ENCODE measurements at regions not wholly inside any gene's neighbourhood (a gene's known extent, or its start where the extent isn't known, plus 50 kb on each side); places are given as distances from the start of the nearest gene placed in this dataset.

GRCh38 chr20:39333211-39333610 is 371.1 kb downstream of the DHX35 start:
- FAIRE-seq: no peak

- no peak for FAIRE-seq
Observed at GRCh38 chr20:39328347-39328746, 366.2 kb downstream of the DHX35 start.

- no peak for FAIRE-seq
Observed at GRCh38 chr20:39326050-39326449, 363.9 kb downstream of the DHX35 start.

GRCh38 chr20:39318911-39319310 is 356.8 kb downstream of the DHX35 start:
- no peak for FAIRE-seq

GRCh38 chr20:39312676-39313075 is 350.5 kb downstream of the DHX35 start:
- FAIRE-seq: no peak

GRCh38 chr20:39311851-39312506 is 349.8 kb downstream of the DHX35 start:
- FAIRE-seq: no peak

- FAIRE-seq: no peak
Observed at GRCh38 chr20:39310363-39310995, 348.3 kb downstream of the DHX35 start.

- no peak for FAIRE-seq
Observed at GRCh38 chr20:39309458-39309857, 347.3 kb downstream of the DHX35 start.

- FAIRE-seq: no peak
Observed at GRCh38 chr20:39302312-39302711, 340.2 kb downstream of the DHX35 start.

GRCh38 chr20:39299783-39300182 is 337.6 kb downstream of the DHX35 start:
- FAIRE-seq: no peak

GRCh38 chr20:39298571-39299506 is 336.7 kb downstream of the DHX35 start:
- FAIRE-seq: no peak

GRCh38 chr20:39298121-39298520 is 336.0 kb downstream of the DHX35 start:
- no peak for FAIRE-seq

GRCh38 chr20:39295301-39295700 is 333.2 kb downstream of the DHX35 start:
- no peak for FAIRE-seq

GRCh38 chr20:39294137-39294725 is 332.1 kb downstream of the DHX35 start:
- FAIRE-seq: no peak

- no peak for FAIRE-seq
Observed at GRCh38 chr20:39292193-39292736, 330.1 kb downstream of the DHX35 start.

- FAIRE-seq: no peak
Observed at GRCh38 chr20:39291301-39291700, 329.2 kb downstream of the DHX35 start.

GRCh38 chr20:39290575-39290974 is 328.4 kb downstream of the DHX35 start:
- no peak for FAIRE-seq

- no peak for FAIRE-seq
Observed at GRCh38 chr20:39289831-39290230, 327.7 kb downstream of the DHX35 start.

GRCh38 chr20:39289316-39289715 is 327.2 kb downstream of the DHX35 start:
- FAIRE-seq: no peak

GRCh38 chr20:39283464-39283863 is 321.3 kb downstream of the DHX35 start:
- no peak for FAIRE-seq

GRCh38 chr20:39282619-39283092 is 320.5 kb downstream of the DHX35 start:
- FAIRE-seq: no peak

- no peak for FAIRE-seq
Observed at GRCh38 chr20:39280875-39281274, 318.7 kb downstream of the DHX35 start.
